GDM1 (cell line): ENCODE measurements at regions not wholly inside any gene's neighbourhood (a gene's known extent, or its start where the extent isn't known, plus 50 kb on each side); places are given as distances from the start of the nearest gene placed in this dataset.

Source experiments
- DNase-seq: peaks from one replicate; lab custom pipeline; 2025; lab: John Stamatoyannopoulos, UW

DNA sequence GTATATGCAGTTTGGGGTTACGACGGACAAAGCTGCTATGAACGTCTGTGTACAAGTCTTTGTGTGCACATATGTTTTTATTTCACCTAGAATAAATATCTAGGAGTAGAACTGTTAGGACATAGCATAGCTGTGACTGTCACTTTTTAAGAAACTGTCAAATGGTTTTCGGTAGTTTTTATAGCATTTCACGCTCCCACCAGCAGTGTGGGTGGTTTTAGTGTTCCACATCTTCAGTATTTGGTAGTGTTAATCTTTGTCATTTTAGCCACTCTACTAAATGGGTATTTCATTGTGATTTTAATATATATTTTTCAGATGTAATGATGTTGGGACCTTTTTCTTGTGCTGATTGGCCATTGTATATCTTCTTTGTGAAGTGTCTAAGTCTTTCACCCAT is 109.1 kb upstream of the BCAT1 start:
- no peak for DNase-seq

DNA sequence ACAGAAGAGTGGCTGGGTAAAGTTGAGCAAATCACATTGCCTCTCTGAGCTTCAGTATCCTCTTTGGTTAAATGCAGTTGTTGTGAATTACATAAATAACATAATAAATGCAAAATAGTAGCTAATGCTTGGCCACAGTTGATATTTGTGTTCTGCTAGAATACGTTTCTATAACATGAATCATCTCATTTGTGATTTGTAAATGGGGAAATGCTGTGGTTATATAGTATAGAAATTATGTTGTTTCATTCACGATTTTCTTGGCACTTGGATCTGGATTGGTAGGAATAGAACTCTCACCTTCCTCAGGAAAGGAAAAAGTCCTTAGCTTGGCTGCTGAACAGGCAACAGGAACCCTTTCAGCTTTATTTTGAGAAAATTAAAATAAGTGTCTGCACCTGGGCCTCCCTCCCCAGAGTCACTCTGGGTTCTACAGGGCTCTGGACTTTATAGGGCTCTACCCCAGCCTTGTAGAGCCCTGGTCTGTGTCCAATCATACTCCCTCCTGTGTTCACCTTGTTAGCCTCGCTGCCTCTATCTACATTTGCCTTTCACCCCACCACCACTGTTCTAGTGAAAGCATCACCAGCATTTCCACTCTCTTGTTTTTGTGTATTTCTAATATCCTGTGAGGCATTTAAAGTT is 107.7 kb upstream of the BCAT1 start:
- no peak for DNase-seq

DNA sequence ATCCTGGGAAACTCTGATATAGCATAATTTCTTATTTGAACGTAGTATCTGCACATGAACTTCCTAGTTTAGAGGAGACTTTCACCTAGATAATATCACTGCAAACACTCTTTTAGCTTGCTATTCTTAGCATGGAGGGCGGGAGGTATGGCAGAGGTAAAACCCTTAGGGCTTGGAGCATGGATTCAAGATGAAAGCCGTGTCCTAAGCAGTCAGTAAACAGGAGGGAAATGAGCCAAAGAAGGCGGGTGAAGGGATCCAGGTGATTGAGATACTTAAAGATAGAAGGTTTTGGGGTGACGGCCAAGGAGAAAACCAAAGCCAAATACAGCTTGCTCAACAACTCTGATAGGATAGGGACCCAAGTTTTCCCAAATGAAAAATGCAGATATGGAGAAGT is 107.1 kb upstream of the BCAT1 start:
- no peak for DNase-seq

DNA sequence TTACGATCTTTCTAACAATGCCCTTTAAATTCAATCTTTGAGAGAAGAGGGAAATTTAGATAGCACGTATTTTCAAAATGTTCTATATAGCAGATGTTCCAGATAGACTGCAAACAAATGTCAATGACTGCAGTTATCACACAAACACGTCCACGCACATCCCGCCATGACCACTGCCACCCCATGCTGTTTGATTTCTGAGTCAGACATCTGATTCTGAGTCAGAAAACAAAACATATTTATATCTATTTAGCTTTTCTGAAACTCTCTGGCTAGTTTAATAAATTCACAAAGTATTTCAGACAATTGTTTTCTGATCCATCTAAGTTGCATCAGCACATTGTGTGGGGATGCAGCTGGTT is 105.9 kb upstream of the BCAT1 start:
- DNase-seq: no peak

DNA sequence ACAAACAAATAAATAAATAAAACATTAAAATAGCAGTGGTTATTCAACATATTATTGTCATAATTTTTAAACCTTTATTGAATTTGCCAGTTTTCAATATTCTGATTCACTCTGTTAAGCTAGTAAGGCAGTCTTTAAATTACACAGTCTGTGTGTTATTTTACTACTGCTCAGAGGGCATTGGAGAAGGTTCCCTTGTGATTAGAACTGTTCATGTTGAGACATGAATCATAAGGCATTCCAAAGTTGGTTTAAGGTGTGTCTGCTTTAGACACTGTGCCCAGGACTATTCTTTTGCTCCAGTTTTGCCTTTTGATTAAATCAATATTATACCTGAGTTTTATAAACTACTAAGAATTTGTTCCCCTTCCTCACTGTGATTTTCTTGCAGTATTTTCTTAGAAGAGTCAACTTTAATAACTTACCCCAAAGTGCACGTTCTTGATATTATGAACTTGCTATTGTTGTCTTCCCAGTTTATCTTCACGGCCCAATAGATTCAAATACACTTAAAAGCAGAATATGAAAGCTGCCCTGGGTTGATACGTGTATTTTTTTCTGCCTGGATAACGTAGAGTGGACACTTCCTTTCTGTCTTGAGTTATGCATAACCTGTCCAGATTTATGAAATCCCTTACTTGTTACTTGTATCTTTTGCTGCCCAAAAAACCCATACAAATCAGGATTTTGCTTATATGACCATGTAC is 105.3 kb upstream of the BCAT1 start:
- DNase-seq: no peak

DNA sequence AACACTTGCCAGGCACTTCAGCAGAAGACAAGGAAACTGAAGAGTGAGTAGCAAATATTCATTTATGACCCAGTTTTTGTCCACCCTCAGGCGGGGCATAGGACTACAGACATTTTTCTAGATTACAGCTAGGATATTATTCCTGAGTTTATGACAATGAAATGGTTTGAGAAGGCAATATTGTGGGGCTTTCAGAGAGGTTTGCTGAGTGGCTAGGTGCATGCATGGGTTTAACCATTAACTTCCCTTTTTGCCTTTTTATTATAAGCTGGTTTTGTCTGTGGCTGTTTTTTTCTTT is 104.0 kb upstream of the BCAT1 start:
- no peak for DNase-seq

DNA sequence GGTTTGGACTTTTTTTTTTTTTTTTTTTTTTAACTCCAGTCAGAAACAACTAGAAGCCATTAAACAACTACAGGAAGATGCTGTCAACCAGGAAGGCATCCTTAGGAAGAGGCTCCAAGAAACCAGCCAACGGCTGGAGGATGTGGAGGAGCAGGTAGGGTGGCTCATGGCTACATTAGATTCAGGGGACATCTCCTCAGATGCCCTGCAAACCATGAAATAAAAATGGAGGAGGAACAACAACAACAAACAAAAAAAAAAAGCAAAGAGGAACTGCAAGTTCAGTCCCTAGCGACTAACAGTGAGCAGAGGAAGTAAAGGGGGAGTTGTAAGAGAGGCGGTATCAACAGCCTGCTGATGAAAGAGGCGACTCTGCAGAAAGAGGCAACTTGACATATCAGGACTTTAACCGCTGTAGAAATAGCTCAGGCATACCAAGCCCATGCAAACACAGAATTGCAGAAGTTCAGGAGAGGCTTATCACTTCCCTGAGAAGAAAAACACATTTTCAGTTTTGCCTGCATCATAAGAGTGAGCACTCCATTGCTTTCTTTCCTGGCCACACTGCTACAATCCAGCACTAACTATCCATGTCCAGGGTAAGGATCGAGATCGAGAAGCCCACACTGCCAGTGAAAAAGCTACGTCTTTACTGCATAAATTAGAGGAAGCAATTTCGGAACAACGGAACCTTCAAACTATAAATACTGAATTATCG is 103.5 kb upstream of the BCAT1 start:
- peak; percentile 87 for DNase-seq

DNA sequence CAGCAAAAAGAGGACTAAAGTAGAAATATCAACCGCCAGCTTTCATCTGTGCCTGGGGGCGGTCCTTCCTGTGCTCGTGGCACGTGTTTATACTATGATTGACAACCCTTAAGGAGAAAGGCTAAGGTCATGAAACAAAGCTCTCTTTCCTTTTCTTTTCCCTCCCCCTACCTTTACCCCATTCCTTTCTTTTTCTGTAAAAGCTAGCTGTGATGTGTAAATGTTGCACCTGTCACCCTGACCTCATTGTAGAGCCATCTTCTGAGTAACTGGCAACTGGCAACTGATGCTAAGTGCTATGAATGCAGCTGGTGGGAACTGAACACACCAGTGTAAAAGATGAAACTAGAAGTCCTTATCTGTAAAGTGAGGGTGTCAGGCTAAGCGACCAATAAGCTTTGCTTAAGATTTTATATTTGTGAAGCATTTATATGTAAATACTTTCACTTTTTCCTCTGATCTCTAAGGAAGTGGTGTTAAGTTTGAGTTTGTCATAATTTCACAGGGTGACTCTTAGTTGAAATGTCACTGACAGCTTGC is 102.8 kb upstream of the BCAT1 start:
- peak; percentile 66 for DNase-seq

DNA sequence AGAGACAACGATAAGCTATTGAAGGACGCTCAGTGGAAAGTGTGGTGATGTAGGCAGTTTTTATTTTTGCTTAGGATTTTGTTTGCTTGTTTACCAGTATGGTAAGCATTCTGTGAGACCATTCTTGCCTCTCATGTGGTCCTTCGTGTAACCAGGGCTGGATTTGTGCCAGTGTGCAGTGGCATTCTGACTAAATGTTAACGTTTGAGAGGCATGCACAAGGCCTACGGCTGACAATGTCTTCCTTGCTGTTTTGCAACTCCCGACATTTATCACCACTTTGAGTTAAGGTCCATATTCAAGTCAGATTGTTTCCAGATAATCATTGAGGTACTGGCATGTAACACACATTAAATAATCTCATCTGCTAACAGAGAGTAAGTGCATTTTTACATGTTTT is 102.3 kb upstream of the BCAT1 start:
- DNase-seq: no peak

DNA sequence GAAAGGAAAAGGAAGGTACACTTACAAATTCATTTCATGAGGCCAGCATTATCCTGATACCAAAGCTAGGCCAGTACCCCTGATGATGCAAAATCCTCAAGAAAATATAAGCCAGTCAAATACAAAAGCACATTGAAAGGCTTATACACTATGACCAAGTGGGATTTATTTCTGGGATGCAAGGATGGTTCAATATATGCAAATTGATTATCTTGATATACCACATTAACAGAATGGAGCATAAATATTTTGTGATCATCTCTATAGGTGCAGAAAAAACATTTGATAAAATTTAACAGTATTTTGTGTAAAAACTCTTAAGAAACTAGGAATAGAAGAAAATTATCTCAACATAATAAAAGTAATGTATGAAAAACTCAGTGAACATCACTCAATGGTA is 97.0 kb upstream of the BCAT1 start:
- no peak for DNase-seq

DNA sequence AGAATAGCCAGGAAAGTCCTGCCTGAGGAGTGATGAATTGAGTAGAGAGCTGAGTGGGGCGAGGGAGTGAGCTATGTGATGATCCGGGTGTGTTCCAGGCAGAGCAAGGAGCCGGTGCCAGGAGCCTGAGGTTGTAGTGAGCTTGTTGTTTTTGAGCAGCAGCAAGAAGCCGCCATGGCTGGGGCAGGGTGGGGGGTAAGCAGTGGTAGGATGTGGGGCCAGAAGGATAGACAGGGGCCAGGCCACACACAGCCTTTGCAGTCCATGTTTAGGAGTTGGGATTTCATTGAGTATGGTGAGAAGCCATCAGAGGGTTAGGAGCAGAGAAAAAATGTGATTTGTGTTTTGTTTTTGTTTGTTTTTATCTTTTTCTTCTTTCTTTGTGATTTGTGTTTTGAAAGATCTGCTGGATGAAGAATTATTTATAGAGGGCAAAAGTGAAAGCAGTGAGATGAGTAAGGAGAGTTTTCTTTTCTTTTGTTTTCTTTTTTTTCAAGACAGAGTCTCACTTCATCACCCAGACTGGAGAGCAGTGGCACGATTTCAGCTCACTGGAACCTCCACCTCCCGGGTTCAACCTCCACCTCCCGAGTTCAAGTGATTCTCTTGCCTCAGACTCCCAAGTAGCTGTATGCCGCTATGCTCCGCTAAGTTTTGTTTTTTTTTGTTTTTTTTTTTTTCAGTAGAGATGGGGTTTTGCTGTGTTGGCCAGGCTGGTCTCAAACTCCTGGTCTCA is 92.3 kb upstream of the BCAT1 start:
- DNase-seq: no peak

DNA sequence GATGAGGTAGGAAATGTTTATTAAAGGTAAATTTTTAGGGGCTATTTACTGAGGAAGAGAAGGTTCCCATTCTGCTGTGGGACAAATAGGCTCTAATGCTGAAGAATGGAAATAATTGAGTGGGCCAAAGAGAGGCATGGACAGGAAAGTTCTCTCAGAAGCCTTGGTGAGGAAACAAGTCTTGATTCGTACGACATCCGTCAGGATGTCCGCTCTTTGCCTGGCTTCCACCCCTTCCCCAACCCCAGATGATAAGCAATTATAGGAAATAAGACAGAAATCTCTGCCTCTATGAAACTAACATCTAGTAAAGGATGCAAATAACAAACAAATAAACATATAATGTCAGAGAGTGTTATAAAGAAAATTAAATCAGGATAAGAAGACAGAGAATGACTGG is 91.7 kb upstream of the BCAT1 start:
- no peak for DNase-seq

DNA sequence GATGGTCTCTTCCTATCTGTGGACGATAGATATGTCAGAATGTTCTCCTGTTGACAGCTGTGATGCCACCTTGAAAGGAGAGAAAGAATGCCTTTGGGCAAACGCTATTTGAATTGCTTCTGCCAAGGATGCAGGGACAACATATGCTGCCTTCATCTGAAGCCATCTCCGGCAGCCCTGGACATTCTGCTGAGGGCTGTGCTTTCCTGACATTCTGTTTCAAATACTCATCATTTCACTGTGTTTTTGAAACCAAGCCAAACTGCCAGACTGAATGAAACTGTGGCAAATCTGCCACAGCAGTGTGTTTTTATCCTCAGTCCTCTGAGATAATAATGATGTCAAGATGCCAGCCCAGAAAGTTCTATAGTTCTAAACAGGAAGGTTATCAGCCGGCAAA is 85.8 kb upstream of the BCAT1 start:
- no peak for DNase-seq

DNA sequence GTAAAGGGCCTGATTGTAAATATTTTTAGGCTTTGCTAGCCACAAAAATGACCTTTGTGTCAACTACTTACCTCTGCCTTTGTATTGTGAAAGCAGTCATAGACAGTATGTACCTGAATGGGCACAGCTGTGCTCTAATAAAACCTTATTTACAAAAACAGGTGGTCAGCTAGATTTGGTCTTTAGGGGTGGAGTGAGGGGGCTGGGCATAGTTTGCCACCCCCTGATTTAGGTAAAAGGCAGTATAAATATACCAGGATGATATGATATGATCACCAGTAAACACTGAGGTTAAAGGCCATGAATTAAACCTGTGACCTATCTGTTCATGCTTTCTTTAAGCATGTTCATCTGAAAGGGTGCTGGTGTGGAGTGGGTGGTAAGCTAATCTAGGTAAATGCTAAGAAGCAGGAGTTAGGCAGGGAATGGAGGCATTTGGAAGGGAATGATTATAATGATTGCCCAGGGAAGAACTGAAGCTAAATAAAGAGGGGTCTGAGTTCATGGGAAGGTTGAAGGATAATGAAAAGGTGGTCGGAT is 77.1 kb upstream of the BCAT1 start:
- no peak for DNase-seq

DNA sequence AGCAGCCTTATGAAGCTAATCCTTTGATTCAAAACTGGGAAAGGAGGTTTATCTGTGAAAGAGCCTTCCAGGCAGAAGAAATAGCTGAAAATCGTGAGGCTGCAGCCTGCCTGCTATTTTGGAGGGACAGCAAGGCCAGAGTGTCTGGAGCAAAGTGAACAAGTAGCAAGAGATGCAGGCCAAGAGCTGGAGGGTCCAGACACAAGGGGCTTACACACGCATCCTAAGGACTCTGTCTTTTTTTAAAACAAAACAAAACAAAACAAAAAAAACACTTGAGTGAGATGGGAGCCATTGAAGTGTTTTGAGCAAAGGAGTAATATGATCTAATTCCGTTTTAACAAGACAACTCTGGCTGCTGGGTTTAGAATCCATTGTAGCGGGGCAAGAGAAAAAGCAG is 76.4 kb upstream of the BCAT1 start:
- no peak for DNase-seq

DNA sequence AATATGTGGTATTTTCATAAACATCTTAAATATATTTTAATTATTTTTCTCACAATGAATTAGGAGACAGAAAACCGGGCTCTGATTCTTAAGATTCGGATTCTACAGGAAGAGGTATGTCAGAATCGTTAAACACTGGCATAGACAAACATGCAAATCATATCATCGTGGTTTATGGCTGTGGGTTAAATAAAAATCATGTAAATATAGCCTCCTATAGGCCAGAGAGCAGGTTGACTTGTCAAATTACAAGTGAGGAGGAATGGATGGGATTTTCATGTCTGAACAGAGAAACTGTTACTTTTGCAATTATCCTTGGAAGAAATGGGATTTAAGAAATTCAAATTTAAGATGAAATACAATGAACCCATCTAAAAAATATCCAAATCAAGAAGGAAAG is 74.9 kb upstream of the BCAT1 start:
- DNase-seq: no peak

DNA sequence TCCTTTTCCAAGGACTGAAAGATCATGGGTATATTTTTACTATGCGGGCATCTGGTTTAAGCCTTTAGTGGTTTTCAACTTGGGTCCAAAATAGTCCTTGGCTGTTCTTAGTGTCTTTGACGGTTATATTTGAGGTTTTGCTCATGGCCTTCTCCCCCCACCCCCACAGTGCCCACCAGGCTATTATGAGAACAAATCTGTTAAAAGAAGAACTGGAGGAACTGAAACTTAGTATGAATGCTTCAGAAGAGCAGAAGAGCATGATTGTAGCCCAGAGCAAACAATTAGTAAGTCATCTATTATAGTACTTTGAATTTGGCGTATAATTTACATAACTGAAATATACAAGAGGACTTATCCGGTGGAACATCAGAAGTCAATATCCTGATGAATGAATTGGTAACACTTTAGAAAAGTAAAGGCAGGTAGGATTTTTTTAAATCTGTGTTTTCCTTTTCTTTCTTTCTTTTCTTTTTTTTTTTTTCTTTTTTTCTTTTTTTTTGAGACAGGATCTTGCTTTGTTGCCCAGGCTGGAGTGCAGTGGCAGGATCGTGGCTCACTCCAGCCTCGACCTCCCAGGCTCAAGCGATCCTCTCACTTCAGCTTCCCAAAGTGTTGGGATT is 71.8 kb upstream of the BCAT1 start:
- DNase-seq: no peak

DNA sequence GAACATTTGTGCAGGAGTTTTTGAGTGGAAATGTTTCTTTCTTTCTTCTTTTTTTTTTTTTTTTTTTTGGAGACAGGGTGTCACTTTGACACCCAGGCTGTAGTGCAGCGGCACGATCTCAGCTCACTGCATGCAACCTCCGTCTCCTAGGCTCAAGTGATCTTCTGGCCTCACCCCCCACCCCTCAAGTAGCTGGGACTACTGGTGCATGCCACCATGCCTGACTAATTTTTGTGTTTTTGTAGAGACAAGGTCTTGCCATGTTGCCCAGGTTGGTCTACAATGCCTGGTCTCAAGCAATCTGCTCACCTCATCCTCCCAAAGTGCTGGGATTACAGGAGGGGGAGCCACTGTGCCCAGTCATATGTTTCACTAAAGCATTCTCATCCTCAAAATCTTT is 69.2 kb upstream of the BCAT1 start:
- no peak for DNase-seq

DNA sequence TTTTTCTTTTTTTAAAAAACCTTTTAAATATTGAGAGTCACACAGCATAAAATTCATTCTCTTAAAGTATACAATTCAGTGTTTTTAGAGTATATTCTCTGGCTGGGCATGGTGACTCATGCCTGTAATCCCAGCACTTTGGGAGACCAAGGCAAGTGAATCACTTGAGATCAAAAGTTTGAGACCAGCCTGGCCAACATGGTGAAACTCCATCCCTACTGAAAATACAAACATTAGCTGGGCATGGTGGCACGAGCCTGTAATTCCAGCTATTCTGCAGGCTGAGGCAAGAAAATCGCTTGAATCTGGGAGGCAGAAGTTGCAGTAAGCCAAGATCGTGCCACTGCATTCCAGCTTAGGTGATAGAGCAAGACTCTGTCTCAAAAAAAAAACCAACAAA is 68.4 kb upstream of the BCAT1 start:
- DNase-seq: no peak

DNA sequence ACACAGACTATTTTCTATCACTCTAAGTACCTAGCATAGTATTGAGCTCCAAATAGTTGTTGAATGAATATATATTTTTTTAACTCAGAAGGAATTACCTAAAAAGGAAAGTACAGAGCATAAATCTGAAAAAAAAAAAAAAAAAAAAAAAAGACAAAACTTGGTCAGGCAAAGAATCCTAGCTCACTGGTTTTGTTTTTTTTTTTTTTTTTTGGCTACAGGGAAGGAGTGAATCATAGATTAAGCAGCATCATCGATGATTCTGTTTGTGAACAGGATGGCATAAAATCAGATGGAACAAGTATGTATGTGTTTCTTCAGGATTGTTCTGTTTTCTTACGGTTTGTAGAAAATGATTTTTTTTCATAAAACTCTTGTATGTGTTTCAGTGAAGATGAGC is 66.1 kb upstream of the BCAT1 start:
- no peak for DNase-seq

DNA sequence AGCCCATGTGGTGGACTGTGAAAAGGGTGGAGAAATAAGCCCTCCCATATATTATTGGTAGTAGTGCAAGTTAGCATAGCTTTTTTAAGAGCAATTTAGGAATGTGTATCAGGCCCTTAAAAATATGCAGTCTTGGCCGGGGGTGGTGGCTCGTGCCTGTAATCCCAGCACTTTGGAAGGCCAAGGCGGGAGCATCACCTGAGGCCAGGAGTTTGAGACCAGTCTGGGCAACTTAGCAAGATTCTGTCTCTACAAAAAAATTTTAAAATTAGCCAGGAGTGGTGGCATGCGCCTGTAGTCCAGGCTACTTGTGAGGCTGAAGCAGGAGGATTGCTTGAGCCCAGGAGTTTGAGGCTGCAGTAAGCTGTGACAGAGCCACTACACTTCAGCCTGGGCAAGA is 64.2 kb upstream of the BCAT1 start:
- DNase-seq: no peak

DNA sequence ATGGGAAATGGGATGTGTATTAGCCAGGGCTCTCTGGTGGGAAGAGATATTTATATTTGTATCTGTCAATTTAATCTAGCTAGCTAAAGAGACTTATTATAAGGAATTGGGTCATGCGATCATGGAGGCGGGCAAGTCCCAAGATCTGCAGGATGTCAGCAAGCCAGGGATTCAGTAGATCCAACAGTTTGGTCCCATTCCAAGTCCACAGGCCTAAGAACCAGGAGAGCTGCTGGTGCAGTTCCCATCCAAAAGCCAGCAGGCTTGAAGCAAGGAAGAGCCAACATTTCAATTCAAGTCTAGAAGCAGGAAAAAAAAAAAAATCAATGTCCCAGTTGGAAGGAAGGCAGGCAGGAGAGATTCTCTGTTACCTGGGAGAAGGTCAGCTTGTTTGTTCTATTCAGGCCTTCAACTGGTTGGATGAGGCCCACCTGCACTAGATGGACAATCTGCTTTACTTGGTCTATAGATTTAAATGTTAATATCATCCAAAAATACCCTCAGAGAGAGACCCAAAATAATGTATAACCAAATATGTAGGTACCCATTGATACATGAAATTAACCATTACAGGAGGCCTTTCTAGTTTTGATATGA is 60.7 kb upstream of the BCAT1 start:
- DNase-seq: no peak
